IgD-negative memory B cell (primary cell): ENCODE measurements at regions not wholly inside any gene's neighbourhood (a gene's known extent, or its start where the extent isn't known, plus 50 kb on each side); places are given as distances from the start of the nearest gene placed in this dataset.
"Not testable (repeated sequence)": the region's sequence is repeated elsewhere in the genome, so short reads cannot be mapped to it uniquely, and the experiment has no call there.

ENCODE experiments used
- H3K27ac Mint-ChIP-seq, 3 donors: one replicate each; pipeline ENCODE4 v1.8.0; 2020 to 2022; ENCODE audit warnings: mild to moderate bottlenecking in 3 of 3, mixed read lengths in 3 of 3, moderate library complexity in 1 of 3
- H3K27me3 Mint-ChIP-seq: one replicate; pipeline ENCODE4 v1.8.0; 2021; ENCODE audit warnings: mixed read lengths
- H3K36me3 Mint-ChIP-seq: one replicate; pipeline ENCODE4 v1.8.0; 2020; ENCODE audit warnings: mild to moderate bottlenecking, mixed read lengths
- H3K4me1 Mint-ChIP-seq, 3 donors: one replicate each; pipeline ENCODE4 v1.8.0; 2020 to 2022; ENCODE audit warnings: mixed read lengths in 3 of 3, mild to moderate bottlenecking in 1 of 3
- H3K4me3 Mint-ChIP-seq, 4 donors: one replicate each; pipeline ENCODE4 v1.8.0; 2020 to 2022; ENCODE audit warnings: mild to moderate bottlenecking in 4 of 4, mixed read lengths in 4 of 4, moderate library complexity in 3 of 4
- H3K9me3 Mint-ChIP-seq, 3 donors: one replicate each; pipeline ENCODE4 v1.8.0; 2020 to 2021; ENCODE audit warnings: mixed read lengths in 3 of 3, mild to moderate bottlenecking in 1 of 3

GRCh38 chr9:66745846-66746245 lies 154.7 kb upstream of the ZNF658 start:
- H3K4me1 Mint-ChIP-seq, H3K4me3 Mint-ChIP-seq, H3K36me3 Mint-ChIP-seq, H3K27me3 Mint-ChIP-seq, H3K27ac Mint-ChIP-seq, H3K9me3 Mint-ChIP-seq: not testable (repeated sequence)

DNA sequence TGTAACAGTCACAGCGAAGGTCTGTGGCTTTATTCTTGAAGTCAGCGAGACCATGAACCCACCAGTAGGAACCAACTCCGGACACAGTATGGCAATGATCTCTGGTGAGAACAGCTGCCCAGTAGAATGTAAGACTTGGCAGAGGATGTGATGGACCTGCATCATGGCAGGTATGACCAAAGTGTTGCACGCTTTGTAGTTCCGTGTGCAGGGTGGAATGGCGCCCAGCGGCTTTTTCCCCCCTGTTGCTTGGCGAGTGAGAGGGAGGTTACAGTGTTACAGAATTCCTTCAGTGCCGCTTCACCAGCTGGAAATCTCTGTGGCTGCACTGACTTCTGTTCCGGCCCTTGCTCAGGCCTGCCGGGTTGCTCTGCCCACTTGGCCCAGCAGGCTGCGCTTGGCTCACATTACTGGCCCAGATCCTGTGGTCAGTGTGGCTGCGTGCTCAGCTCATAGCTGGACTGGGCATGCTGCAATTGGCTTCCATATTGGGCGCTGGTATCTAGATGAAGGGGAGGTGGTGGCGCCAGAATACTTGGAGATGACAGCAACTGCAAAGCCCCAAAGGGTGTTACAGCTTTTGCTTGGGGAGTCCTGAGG lies 148.1 kb upstream of the ZNF658 start:
- H3K36me3 Mint-ChIP-seq, H3K4me3 Mint-ChIP-seq, H3K9me3 Mint-ChIP-seq, H3K27ac Mint-ChIP-seq, H3K4me1 Mint-ChIP-seq, H3K27me3 Mint-ChIP-seq: not testable (repeated sequence)

GRCh38 chr9:66759825-66760492 lies 140.6 kb upstream of the ZNF658 start:
- H3K9me3 Mint-ChIP-seq, H3K4me1 Mint-ChIP-seq, H3K4me3 Mint-ChIP-seq, H3K27ac Mint-ChIP-seq, H3K27me3 Mint-ChIP-seq, H3K36me3 Mint-ChIP-seq: not testable (repeated sequence)

GRCh38 chr9:66764799-66765493 lies 135.6 kb upstream of the ZNF658 start:
- not testable (repeated sequence) for H3K9me3 Mint-ChIP-seq, H3K36me3 Mint-ChIP-seq, H3K27ac Mint-ChIP-seq, H3K4me3 Mint-ChIP-seq, H3K27me3 Mint-ChIP-seq, H3K4me1 Mint-ChIP-seq

DNA sequence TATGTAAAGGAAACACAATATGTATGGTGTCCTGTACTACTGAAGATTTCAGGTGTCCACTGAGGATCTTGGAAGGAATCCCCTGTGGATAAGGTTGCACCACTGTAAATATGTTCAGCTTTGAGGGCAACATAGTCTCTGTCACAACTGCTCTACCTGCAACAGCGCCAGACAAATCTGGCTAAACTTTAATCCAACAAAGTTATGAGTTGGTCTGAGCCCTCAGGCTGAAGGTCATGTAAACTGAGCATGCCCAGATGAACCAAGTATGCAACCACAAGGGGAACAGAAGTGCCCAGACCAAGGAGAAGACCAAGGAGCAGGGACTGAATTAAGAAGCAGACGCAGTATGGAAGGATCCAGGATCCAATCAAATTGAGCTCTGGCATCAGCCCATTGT lies 135.0 kb upstream of the ZNF658 start:
- H3K27me3 Mint-ChIP-seq, H3K27ac Mint-ChIP-seq, H3K9me3 Mint-ChIP-seq: not testable (repeated sequence)

GRCh38 chr9:66771504-66771903 lies 129.0 kb upstream of the ZNF658 start:
- not testable (repeated sequence) for H3K4me3 Mint-ChIP-seq, H3K27ac Mint-ChIP-seq, H3K27me3 Mint-ChIP-seq, H3K9me3 Mint-ChIP-seq, H3K36me3 Mint-ChIP-seq, H3K4me1 Mint-ChIP-seq

More for the DNA sequence above, 135.0 kb upstream of the ZNF658 start:
- not testable (repeated sequence) for H3K36me3 Mint-ChIP-seq, H3K4me1 Mint-ChIP-seq, H3K4me3 Mint-ChIP-seq

- H3K4me1 Mint-ChIP-seq, H3K36me3 Mint-ChIP-seq, H3K4me3 Mint-ChIP-seq, H3K27ac Mint-ChIP-seq, H3K9me3 Mint-ChIP-seq, H3K27me3 Mint-ChIP-seq: not testable (repeated sequence)
Measured at GRCh38 chr9:66774618-66775017, 125.9 kb upstream of the ZNF658 start.

GRCh38 chr9:66779944-66780661 lies 120.4 kb upstream of the ZNF658 start:
- not testable (repeated sequence) for H3K27ac Mint-ChIP-seq, H3K36me3 Mint-ChIP-seq, H3K27me3 Mint-ChIP-seq, H3K4me3 Mint-ChIP-seq, H3K4me1 Mint-ChIP-seq, H3K9me3 Mint-ChIP-seq

DNA sequence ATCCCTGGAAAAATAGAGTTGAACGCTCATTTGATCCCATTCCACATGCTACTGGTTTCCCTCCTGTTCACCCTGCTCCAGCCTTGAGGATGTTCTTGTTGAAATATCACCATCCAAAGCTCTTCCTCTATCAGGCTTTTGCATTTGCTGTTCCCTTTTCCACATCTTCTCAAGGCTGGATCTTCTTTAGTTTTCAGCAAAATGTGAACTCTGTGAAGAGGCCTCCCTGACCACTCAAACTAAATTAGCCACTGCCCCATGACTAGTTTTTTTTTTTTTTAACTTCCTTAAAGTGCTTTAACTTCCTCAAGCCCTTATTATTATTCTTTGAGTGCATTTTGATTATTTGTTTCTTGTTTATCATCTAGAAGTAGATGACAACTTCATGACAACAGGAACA lies 119.3 kb upstream of the ZNF658 start:
- not testable (repeated sequence) for H3K36me3 Mint-ChIP-seq, H3K27ac Mint-ChIP-seq, H3K4me1 Mint-ChIP-seq, H3K4me3 Mint-ChIP-seq, H3K27me3 Mint-ChIP-seq, H3K9me3 Mint-ChIP-seq

DNA sequence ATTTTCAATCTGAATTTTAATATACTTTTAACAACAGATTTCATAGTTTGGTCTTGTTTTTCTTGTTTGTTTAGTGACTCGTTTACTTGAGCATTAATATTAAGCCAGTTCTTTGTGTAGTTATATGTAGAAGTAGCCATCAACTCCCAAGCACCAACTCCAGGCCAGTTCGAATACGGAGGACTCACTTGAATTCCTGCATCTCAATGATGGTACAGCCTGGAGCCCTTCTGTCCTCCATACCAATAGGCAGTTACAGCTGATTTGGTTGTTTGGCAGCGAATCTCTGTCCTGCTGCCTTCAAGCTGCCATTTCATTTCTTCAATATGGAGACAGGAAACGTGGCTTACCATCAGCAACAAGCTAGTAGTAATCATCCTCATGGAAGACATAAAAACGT lies 118.5 kb upstream of the ZNF658 start:
- not testable (repeated sequence) for H3K36me3 Mint-ChIP-seq, H3K9me3 Mint-ChIP-seq, H3K27ac Mint-ChIP-seq, H3K27me3 Mint-ChIP-seq, H3K4me1 Mint-ChIP-seq, H3K4me3 Mint-ChIP-seq

DNA sequence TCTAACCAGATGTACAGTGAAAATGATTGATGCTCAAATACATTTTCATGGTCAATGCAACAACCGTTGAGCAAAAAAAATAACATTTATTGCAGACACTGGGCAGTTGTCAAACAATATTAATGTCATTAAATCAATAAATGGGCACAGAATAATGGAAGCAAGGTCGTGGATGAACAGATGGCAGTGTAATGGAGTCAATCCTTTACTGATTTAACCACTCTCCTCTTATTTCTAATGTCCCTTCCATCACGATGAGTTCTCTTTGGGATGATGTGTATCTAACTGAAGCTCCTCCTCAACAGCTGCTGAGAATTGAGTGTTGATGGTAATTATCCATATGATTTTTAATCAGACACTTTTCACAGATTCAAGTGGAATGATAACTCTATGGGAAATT lies 114.9 kb upstream of the ZNF658 start:
- not testable (repeated sequence) for H3K9me3 Mint-ChIP-seq, H3K4me3 Mint-ChIP-seq, H3K36me3 Mint-ChIP-seq, H3K27ac Mint-ChIP-seq, H3K4me1 Mint-ChIP-seq, H3K27me3 Mint-ChIP-seq

GRCh38 chr9:66791092-66791750 lies 109.3 kb upstream of the ZNF658 start:
- H3K27ac Mint-ChIP-seq, H3K27me3 Mint-ChIP-seq, H3K4me3 Mint-ChIP-seq, H3K9me3 Mint-ChIP-seq, H3K4me1 Mint-ChIP-seq, H3K36me3 Mint-ChIP-seq: not testable (repeated sequence)

DNA sequence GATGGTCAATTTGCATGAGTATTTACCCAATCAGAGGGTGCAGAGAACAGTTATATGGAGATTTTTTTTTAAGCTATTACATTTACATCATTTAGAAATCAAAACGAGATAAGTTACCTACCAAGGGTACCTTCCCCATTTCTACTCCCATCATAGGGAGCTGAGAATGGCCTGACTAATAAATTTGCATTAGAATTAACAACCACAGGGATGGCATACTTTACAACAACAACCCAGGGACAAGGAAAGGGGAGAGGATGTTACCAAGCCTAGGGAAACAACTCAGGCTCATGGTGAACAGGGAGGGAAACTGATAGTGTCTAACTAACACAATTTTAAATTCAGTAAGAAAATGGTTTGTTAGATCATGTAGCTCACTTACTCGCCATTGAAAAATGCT lies 105.8 kb upstream of the ZNF658 start:
- not testable (repeated sequence) for H3K4me3 Mint-ChIP-seq, H3K27me3 Mint-ChIP-seq, H3K27ac Mint-ChIP-seq, H3K4me1 Mint-ChIP-seq, H3K36me3 Mint-ChIP-seq, H3K9me3 Mint-ChIP-seq

GRCh38 chr9:66795723-66796503 lies 104.6 kb upstream of the ZNF658 start:
- H3K27me3 Mint-ChIP-seq, H3K9me3 Mint-ChIP-seq, H3K4me3 Mint-ChIP-seq, H3K27ac Mint-ChIP-seq, H3K36me3 Mint-ChIP-seq, H3K4me1 Mint-ChIP-seq: not testable (repeated sequence)
